DOHH2 (cell line): ENCODE measurements at regions not wholly inside any gene's neighbourhood (a gene's known extent, or its start where the extent isn't known, plus 50 kb on each side); places are given as distances from the start of the nearest gene placed in this dataset.

Experiments used
- H3F3A ChIP-seq: fragments of 200-600 bp; sonication (generic), shearing (Covaris generic); 2 replicates; pipeline ENCODE4 v1.6.0; 2016; ENCODE audit warnings: antibody characterized with exemption, mild to moderate bottlenecking; ENCODE audit not compliant: control insufficient read depth, insufficient read depth
- H3K27ac ChIP-seq: fragments of 200-600 bp; sonication (generic); 2 replicates; pipeline ENCODE4 v1.5.1; 2014; ENCODE audit warnings: low read depth, mild to moderate bottlenecking, low read length, moderate library complexity
- H3K27me3 ChIP-seq: fragments of 200-600 bp; sonication (generic); 2 replicates; pipeline ENCODE4 v1.6.1; 2014; ENCODE audit warnings: mild to moderate bottlenecking, low read length, mixed read lengths; ENCODE audit not compliant: control insufficient read depth
- H3K36me3 ChIP-seq: fragments of 200-600 bp; sonication (generic); 2 replicates; pipeline ENCODE4 v1.6.1; 2014; ENCODE audit warnings: mild to moderate bottlenecking, low read length, moderate library complexity, mixed read lengths; ENCODE audit not compliant: control insufficient read depth
- H3K4me1 ChIP-seq: fragments of 200-600 bp; sonication (generic); 2 replicates; pipeline ENCODE4 v1.6.1; 2014; ENCODE audit warnings: mild to moderate bottlenecking, low read length, mixed read lengths; ENCODE audit not compliant: control insufficient read depth
- H3K4me2 ChIP-seq: fragments of 200-600 bp; sonication (generic); 2 replicates; pipeline ENCODE4 v1.6.0; 2014; ENCODE audit warnings: mild to moderate bottlenecking, low read length, moderate library complexity
- H3K4me3 ChIP-seq: fragments of 200-600 bp; sonication (generic); 2 replicates; pipeline ENCODE4 v1.5.1; 2014; ENCODE audit warnings: mild to moderate bottlenecking, low read length, mixed read lengths
- H3K79me2 ChIP-seq: fragments of 200-600 bp; sonication (generic); 2 replicates; pipeline ENCODE4 v1.6.1; 2014; ENCODE audit warnings: mild to moderate bottlenecking, low read length, mixed read lengths; ENCODE audit not compliant: control insufficient read depth
- H3K9me2 ChIP-seq: fragments of 200-600 bp; sonication (generic); replicated peaks from 2 replicates; pipeline ENCODE4 v1.6.1; 2014; ENCODE audit warnings: mild to moderate bottlenecking, low read length, mixed read lengths; ENCODE audit not compliant: control insufficient read depth
- H3K9me3 ChIP-seq: fragments of 200-600 bp; sonication (generic); 2 replicates; pipeline ENCODE4 v1.6.1; 2014; ENCODE audit warnings: antibody characterized with exemption, low read length, mixed read lengths; ENCODE audit not compliant: control insufficient read depth, insufficient read depth
- H4K20me1 ChIP-seq: fragments of 200-600 bp; sonication (generic); 2 replicates; pipeline ENCODE4 v1.6.0; 2014; ENCODE audit warnings: low read depth, mild to moderate bottlenecking, antibody characterized with exemption, low read length, moderate library complexity; ENCODE audit not compliant: control insufficient read depth, insufficient read depth
- CTCF ChIP-seq: fragments of 200-600 bp; sonication (generic); IDR thresholded peaks from one replicate; pipeline ENCODE4 v1.5.1; 2014; ENCODE audit warnings: antibody characterized with exemption, mild to moderate bottlenecking, low read depth, low read length; ENCODE audit not compliant: poor library complexity, severe bottlenecking
- EZH2phosphoT487 ChIP-seq: fragments of 200-600 bp; sonication (generic); IDR thresholded peaks from 2 replicates; pipeline ENCODE4 v1.6.1; 2017; ENCODE audit warnings: borderline replicate concordance, mild to moderate bottlenecking, antibody characterized with exemption, low read length, moderate library complexity, mixed read lengths

GRCh38 chr12:28933864-28934527, 215.1 kb upstream of the FAR2 start:
- H3K9me2 ChIP-seq = no peaks in the 10 kb centered on the region
- no peaks in the 10 kb centered on the region for H4K20me1 ChIP-seq
- H3K9me3 ChIP-seq = no peaks in the 10 kb centered on the region
- no peak overlapping the region for H3K4me3 ChIP-seq
- H3F3A ChIP-seq = no peaks in the 10 kb centered on the region
- H3K27me3 ChIP-seq = no peaks in the 10 kb centered on the region
- H3K79me2 ChIP-seq = no peaks in the 10 kb centered on the region
- TF ChIP-seq CTCF (no peak), EZH2phosphoT487 (no peak)
- no peaks in the 10 kb centered on the region for H3K36me3 ChIP-seq
- H3K4me2 ChIP-seq = no peak overlapping the region
- H3K27ac ChIP-seq = no peak overlapping the region
- H3K4me1 ChIP-seq = no peaks in the 10 kb centered on the region

GRCh38 chr12:28936221-28936620, 212.9 kb upstream of the FAR2 start:
- no peaks in the 10 kb centered on the region for H4K20me1 ChIP-seq
- no peaks in the 10 kb centered on the region for H3K27me3 ChIP-seq
- no peaks in the 10 kb centered on the region for H3K9me2 ChIP-seq
- H3K36me3 ChIP-seq = no peaks in the 10 kb centered on the region
- H3K4me1 ChIP-seq = no peaks in the 10 kb centered on the region
- H3K4me2 ChIP-seq = no peak overlapping the region
- H3F3A ChIP-seq = no peaks in the 10 kb centered on the region
- H3K27ac ChIP-seq = no peak overlapping the region
- TF ChIP-seq EZH2phosphoT487 = no peak
- no peak for TF ChIP-seq CTCF
- H3K9me3 ChIP-seq = no peaks in the 10 kb centered on the region
- no peaks in the 10 kb centered on the region for H3K79me2 ChIP-seq
- no peak overlapping the region for H3K4me3 ChIP-seq

GRCh38 chr12:28936711-28937110, 212.4 kb upstream of the FAR2 start:
- H3K79me2 ChIP-seq = no peaks in the 10 kb centered on the region
- no peaks in the 10 kb centered on the region for H3K9me2 ChIP-seq

More at GRCh38 chr12:28936711-28937110, 212.4 kb upstream of the FAR2 start:
- H3K36me3 ChIP-seq = no peaks in the 10 kb centered on the region
- H3K4me2 ChIP-seq = no peak overlapping the region
- H4K20me1 ChIP-seq = no peaks in the 10 kb centered on the region
- no peaks in the 10 kb centered on the region for H3F3A ChIP-seq
- no peaks in the 10 kb centered on the region for H3K27me3 ChIP-seq
- no peaks in the 10 kb centered on the region for H3K9me3 ChIP-seq
- TF ChIP-seq EZH2phosphoT487 (no peak), CTCF (no peak)
- no peaks in the 10 kb centered on the region for H3K4me1 ChIP-seq
- H3K4me3 ChIP-seq = no peak overlapping the region
- no peak overlapping the region for H3K27ac ChIP-seq
